HG03175 (cell line): ENCODE measurements at regions not wholly inside any gene's neighbourhood (a gene's known extent, or its start where the extent isn't known, plus 50 kb on each side); places are given as distances from the start of the nearest gene placed in this dataset.

Experiments used
- ATAC-seq: cut with Tn5 transposase; IDR thresholded peaks from one replicate; pipeline ENCODE4 v1.9.1; 2021; ENCODE audit warnings: mild to moderate bottlenecking, moderate library complexity; ENCODE audit not compliant: unreplicated experiment

DNA sequence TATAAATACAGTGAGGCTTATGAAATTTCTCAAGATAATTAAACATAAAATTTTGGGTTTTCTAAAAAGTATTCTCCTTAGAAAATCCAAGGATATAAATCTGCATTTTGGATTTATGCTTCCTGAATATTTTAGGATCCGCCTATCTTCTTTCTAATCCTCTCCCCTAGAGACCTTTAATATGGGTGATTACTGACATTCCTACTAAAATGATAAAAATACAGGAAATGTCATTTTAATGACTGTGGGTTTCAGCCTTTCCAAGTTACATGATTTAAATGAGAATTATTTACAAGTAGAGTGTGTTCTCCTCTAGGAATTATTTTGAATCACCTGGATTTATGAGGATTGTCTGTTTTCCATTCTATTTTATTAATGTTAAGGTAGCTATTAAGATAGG lies 150.4 kb downstream of the C7orf25 start:
- ATAC-seq: no peak

DNA sequence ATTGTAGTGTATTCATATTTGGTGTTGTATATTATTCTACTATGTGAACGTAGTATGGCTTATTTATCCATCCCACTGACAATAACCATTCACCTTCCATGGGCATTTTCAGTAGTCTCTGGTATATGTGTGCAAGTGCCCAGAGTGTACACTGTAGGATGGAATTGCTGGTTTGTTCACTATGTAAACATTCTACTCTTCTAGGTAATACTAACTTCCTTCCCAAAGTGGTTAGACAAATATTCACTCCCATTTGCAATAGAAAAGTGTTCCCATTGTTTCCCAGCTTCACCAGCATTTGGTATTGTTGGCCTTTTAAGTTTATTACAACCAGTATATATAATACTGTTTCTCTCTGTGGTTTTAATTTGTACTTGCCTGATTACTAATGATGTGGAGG lies 153.7 kb downstream of the C7orf25 start:
- ATAC-seq: no peak

DNA sequence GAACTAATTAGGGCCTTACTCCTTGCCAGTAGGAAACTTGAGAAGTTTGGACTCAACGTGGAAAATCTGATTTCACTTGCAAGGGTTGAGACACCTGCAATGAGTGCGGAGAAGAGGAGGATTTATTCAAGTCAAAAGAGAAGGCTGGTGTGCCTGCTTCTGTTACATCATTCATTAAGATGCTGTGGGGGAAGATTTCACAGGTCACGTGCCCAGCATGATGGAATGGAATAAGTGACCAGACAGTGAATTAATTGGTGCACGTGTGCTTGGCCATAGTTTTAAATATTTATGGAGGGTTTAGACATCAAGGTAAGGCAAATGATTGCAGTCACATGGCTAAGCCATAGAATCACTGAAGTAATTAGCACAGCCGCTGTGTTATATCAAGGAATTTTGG lies 155.0 kb downstream of the C7orf25 start:
- ATAC-seq: no peak

DNA sequence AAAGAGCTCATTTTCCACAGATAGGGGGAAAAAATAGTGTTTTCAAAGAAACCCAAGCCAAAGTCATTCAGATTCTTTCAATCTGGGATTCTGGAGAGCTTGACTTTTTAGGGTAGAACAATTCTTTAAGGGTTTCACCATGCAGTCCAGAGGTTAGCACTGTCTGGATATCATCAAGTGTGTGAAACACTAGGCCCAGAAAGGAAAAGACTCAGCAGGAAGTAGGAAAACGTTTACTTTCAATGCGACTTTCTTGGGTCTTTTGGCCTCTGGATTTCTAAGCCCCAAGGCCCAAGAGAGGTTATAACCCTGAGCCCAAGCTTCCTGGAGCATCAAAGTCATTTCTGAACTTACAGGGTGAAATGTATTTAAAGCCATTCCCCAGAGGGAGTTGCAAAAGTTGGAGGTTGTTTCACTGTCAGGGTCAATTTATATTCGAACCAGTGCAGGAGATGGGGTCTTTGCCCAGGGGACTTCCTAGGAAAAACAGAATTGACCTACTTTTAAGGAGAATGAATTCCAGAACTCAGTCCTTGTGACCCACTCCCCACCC lies 158.0 kb downstream of the C7orf25 start:
- no peak for ATAC-seq

DNA sequence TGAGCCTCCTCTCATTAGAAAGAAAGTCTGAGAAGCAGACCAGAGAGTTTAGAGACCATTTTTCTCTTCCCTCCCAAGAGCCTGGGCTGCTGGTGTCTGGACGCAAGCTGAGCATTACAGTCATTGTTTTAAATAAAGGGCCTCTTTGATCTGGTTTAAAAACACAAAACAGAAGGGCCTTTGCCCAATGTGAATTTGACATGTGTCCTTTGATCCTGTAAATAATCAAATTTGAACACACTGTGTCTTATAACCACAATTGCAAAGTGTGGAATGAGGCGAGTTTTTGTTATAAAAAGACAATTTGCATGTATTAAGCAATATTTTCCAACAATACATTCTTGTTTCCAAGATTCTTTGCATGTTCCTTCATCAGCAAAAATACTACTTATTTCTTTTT lies 158.5 kb downstream of the C7orf25 start:
- no peak for ATAC-seq

DNA sequence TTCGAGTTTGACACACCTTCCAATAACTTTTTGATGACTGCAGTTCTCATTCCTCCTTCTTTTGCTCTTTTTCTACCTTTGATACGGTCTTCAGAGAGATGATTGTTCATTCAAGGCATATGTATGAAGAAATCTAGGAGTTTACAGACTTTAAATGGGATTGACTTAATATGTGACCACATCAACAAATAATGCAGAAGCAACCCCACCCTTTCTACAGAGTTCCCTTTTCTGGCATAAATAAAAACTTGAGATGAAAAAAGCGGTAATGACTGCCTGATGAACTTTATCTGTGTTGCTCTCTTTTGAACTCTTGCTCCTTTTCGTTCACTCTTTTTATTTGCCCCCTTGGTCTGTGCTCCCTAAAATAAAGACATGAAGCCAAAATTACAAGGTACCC lies 161.7 kb downstream of the C7orf25 start:
- no peak for ATAC-seq

DNA sequence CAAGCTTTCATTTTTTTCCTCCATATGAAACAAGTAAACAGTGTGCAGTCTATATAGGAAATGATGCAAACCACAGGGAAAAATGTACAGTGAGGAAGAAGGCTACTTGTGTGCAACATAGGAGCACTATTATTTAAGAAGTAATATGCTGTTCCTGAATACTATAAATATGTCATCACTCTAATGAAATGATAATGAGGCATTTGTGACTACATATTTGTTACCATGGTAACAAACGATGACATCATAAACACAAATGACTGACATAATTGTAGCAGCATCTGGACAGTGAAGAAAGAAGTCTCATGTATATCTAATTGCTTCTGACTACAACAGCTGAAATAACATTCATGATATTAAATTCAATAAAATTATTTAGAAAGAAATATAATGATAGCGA lies 164.8 kb downstream of the C7orf25 start:
- ATAC-seq: no peak

DNA sequence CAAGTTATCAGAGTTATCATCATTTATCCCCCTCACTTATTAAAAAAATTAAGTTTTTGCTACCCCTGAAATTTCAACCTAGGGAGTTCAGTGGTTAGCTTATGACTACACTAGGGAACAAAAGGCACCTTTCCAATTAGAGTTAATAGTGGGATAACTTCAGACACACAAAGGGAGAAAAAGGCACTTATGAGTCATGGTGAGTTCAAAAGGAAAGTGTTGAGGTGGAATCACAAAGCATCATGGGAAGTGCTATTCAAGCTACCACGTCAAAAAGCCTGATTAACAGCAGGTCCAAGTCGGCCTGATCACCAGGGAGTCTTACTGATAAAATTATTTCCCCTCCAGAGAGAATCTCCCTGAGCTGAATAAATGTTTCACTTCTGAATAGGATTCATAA lies 165.7 kb downstream of the C7orf25 start:
- ATAC-seq: no peak

DNA sequence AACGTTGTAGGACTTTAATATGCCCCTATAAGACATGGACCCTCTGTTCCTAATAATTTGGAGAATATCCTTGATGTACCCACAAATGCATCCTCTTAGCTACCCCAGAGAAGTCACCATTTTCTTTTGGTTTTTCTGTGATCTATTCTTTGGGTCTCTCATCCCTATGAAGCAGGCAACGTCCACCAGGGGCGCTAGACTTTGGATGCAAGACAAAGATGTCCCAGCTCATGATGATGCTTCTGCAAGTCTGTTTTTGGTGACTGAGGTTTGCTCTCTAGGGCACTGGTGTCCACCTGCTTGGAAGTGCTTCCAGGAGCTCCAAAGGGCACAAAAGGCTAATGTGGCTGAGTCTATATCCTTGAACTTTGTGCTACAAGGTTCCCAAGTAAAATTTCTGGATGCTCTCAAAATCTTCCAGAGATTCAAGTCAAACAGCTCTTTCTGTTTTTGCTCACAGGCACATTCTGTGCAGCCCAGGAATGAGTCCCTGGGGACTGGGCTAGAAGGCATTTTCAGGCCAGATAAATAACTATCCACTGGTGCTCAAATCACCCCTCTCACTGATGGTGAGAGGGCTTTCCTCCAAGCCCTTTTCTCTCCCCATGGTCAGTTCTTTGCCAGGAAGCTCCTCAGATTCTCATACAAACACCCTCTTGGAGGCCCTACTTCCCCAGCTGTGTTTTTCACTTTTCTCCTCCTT lies 166.4 kb downstream of the C7orf25 start:
- ATAC-seq: no peak

DNA sequence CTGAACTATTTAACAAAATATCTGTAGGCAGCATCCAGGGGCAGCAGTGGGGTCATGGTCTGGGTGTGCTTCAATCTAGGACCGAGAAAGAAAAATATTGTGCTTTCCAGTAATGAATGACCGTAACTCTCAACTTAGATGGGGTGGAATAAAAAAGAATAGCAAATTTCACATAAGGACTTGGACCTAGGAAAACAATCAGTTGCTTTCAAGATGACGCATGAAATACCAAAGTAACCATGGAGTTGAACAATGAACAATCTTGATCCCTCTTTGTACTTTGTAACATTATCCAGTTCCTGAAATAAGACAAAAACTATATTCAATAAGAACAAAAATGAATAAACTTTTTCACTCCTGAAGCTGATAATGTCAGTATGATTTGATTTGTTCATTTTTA lies 167.1 kb downstream of the C7orf25 start:
- no peak for ATAC-seq

DNA sequence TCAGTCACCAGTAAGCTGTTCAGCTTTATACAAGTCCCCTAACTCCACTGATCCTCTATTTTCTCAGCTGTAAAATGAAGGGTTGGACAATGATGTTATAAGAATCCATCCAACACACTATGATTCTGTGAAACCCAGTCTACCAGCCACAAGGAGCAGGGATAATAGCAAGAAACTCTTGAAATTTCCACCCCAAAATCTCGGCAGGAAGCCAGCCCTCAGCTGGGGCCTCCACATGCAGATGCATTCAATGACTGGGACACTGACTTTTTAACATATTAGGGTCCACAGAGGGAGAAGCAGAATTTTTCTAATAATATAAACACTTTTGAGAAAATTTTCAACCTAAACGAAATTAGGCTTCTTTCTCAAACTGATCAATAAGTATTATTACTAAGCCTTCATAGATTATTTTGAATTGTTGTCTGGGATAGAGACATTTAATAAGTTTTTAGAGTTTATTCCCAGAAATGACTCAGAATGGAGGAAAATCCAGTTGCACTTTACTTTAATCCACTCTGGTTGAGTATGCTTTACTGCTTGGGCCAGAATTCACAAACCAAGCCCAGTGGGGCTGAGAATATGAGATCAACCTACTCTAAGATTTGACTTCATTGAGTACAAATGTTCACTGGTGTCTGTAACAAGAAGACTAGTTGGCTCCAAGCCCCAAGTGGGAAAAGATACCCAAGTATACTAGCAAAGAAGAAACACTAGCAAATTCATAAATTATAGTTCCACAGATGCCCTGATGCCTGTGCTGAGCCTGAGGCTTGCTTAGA lies 168.6 kb downstream of the C7orf25 start:
- ATAC-seq: no peak

DNA sequence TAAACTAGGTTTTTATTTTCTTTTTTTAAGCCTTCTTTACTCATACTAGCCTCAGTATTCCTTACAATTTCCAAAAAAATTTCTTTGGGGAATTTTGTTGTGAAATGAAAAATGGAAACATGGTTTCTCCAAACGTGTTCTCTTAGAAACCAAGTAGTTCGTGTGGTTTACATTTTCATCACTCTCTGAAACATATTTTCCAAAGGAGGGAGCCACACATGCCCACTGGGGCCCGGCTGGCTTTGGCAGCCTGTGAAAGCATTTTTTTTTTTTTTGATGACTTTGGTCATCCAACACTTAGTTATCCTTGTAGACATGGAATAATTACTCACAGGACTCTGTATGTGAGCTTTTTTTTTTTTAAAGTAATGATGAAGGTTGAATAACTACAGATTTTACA lies 169.6 kb downstream of the C7orf25 start:
- ATAC-seq: no peak

DNA sequence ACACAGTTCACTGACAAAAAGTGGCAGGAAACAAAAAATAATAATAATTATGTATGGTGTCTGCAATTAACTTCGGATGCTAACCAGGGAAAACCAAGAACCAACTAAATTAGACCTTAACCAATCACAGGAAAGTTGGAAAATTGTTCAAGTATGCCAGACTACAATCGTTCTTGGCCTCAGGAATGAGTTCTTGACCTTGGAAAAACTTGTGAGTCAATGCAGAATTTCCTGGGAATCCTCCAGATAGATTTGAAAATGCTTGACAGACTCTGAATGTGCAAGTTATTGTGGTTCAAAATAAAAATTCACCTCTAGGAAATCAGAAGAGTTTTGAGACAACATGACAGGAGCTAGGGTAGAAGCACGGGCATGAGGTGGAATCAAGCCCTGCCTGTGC lies 171.5 kb downstream of the C7orf25 start:
- no peak for ATAC-seq

DNA sequence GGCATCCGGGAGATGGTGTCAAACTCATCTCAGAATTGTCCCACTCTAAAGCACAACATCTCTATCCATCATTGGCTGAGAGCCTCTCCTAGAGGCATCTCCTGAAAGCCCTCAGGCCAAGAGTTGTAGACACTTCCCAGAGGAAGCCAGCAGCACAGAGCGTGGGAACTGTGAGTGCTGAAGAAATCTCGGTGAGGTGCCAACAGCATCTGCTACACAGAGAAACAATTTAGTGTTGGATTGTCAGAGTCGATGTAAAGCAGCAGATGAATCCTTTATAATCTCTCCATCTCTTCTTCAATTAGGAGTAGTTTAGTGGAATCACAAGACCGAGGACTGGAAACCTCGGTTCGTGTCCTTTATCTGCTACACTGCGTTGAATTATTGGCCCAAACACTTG lies 172.2 kb downstream of the C7orf25 start:
- ATAC-seq: no peak

DNA sequence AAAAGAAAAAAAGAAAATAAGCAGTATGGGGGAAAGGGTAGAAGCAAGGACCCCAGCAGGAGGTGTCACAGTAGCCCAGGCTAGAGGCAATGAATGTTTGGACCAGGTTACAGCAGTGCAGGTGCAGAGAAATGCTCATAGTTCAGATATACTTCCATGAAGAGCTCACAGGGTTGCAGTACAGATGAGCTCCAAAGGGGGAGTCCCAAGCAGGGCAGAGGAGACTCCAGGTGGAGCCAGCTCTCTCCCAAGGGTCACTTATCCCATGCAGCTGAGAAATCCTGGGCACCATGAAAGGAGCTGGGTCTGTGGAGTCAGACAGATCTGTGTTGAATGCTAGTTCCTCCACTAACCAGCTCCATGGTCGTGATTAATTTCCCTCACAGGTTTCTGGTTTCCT lies 174.9 kb downstream of the C7orf25 start:
- no peak for ATAC-seq

DNA sequence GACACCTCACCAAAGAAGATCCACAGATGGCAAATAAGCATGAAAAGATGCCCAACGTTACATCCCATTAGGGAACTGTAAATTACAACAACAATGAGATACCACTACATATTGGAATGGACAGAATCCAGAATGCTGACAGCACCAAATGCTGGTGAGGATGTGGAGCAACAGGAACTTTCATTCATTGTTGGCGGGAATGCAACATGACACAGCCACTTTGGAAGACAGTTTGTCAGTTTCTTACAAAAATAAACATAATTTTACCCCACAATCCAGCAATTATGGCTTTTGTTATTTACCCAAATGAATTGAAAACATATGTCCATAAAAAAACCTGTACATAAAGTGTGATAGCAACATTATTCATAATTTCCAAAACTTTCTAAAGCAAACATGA lies 176.8 kb downstream of the C7orf25 start:
- ATAC-seq: no peak

DNA sequence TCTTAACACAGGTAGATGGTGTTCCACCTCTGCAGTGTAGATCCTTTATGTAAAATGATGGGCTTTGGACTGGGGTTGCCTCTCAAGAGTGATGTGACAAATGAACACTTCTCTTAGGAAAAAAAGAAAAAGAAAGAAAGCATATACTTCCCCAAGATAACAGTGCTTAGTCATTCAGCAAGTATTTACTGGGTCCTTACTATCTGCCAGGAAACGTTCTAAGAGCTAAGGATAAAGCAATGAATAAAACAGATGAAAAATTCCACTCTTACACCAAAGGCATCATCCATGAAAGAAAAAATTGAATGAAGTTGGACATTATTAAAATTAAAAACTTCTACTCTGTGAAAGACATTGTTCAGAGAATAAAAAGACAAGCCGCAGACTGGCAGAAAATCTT lies 177.3 kb downstream of the C7orf25 start:
- no peak for ATAC-seq

DNA sequence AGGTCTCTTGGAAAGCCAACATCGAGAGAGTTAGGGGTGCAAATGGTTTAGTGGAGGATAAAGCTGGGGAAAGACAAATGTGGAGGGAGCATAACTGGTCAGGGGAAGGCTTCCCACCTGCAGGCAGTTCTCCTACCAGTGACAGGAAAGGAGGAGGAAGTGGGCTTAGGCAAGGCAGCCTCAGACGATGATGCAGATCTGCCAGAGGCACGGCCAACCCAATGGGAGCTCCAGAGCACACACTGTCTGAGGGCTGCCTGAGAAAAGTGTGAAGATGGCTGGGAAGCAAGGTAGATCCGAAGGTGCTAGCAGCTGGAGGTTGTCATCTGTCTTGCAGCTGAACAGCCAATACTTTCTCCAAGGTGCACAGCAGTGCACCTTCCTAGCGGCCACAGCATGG lies 178.8 kb downstream of the C7orf25 start:
- ATAC-seq: no peak

DNA sequence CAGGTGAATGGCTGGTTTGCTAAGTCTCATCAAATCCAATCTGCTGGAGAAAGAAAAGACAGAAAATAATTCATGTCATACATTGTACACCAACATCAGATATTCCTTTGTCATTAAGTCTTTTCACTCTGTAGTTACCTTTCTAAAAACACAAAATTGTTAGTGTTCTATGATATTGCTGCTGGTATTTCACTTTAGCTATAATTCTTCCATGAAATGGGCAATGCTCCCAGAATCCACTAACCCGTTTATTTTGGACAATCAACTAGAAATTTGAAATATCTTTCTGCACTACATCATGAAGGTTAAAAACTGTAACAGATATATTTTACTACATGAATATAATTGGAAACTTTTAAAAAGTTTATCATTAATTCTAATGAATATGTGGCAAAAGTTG lies 181.3 kb downstream of the C7orf25 start:
- no peak for ATAC-seq

DNA sequence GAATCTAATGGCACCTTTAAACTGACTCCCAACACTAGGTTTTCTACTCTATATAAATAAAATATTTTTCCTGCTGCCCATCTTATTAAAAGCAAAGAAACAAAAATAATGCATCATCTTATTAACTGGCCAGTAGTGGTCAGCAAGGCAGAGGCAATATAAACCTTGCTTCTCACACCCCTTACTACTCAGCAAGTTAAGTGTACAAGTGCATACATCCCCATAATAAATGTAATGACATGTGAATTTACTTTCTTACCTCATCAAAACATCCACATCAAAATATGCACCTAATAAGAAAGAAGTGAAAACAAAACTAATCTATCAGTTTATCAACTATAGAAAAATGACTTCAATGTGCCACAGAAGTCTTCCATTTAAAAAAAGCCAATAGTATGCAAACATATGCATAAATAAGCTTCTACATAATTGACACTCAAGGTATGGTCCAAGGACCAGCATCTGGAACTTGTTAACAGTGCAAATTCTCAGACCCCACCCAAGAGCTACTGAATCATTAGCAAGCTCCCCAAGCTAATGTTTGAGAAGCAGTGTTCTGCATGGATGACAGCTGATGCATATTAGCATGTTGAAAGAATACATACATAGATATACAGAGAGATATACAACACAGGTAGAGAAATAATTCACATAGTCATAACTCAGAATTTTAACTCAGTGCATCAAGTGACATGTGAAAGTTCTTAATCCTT lies 182.7 kb downstream of the C7orf25 start:
- ATAC-seq: no peak

DNA sequence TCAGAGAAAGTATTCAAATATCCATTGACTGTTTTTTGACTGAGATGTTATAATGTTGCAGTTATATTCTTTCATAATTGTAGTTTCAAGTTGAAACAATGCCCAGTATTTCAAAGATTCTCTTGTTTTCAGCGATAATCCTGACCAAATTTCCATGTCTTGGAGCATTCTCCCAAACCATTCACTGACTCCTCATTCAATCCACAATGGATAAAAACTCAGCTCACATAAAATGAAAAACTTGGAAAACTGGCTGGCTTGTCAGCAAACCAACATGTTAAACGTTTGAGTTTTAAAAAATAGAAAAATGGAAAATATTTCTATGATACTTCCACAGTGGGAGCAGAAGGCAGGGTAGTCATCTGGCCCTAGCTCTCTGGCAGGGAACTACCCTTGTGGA lies 184.4 kb downstream of the C7orf25 start:
- no peak for ATAC-seq
